Progenitor cell of endocrine pancreas (in vitro differentiated cells): ENCODE measurements at regions not wholly inside any gene's neighbourhood (a gene's known extent, or its start where the extent isn't known, plus 50 kb on each side); places are given as distances from the start of the nearest gene placed in this dataset.

Source experiments
- DNase-seq: peaks from one replicate; pipeline ENCODE4 v3.0.0; 2021; ENCODE audit warnings: low spot score; ENCODE audit not compliant: unreplicated experiment
- H3K27ac Mint-ChIP-seq: 2 replicates; pipeline ENCODE4 v1.8.0; 2021; ENCODE audit warnings: mild to moderate bottlenecking, moderate library complexity, mixed read lengths
- H3K27me3 Mint-ChIP-seq: 2 replicates; pipeline ENCODE4 v1.8.0; 2021; ENCODE audit warnings: mixed read lengths
- H3K36me3 Mint-ChIP-seq: 2 replicates; pipeline ENCODE4 v1.8.0; 2022; ENCODE audit warnings: mixed read lengths; ENCODE audit not compliant: insufficient read depth
- H3K4me1 Mint-ChIP-seq: 2 replicates; pipeline ENCODE4 v1.8.0; 2021; ENCODE audit warnings: low read depth, mixed read lengths
- H3K4me3 Mint-ChIP-seq: 2 replicates; pipeline ENCODE4 v1.8.0; 2021; ENCODE audit warnings: low read depth, mild to moderate bottlenecking, moderate library complexity, mixed read lengths
- H3K9me3 Mint-ChIP-seq: 2 replicates; pipeline ENCODE4 v1.8.0; 2021; ENCODE audit warnings: low read depth, mixed read lengths
- CTCF ChIP-seq: fragments of 200-600 bp; sonication (generic); IDR thresholded peaks from one replicate; pipeline ENCODE4 v1.5.0; 2021; ENCODE audit warnings: antibody characterized with exemption, mild to moderate bottlenecking; ENCODE audit not compliant: unreplicated experiment

- Mint-ChIP-seq H3K9me3 (peaks cover 4% of the 10 kb centered on the region), H3K4me1 (no peaks in the 10 kb centered on the region), H3K36me3 (no peaks in the 10 kb centered on the region), H3K4me3 (no peak overlapping the region), H3K27ac (no peak overlapping the region), H3K27me3 (peaks cover 11% of the 10 kb centered on the region)
- TF ChIP-seq CTCF, result no peak
- DNase-seq, result no peak
These were observed 87.1 kb upstream of the CPEB4 start for GRCh38 chr5:173801006-173801405.

DNA sequence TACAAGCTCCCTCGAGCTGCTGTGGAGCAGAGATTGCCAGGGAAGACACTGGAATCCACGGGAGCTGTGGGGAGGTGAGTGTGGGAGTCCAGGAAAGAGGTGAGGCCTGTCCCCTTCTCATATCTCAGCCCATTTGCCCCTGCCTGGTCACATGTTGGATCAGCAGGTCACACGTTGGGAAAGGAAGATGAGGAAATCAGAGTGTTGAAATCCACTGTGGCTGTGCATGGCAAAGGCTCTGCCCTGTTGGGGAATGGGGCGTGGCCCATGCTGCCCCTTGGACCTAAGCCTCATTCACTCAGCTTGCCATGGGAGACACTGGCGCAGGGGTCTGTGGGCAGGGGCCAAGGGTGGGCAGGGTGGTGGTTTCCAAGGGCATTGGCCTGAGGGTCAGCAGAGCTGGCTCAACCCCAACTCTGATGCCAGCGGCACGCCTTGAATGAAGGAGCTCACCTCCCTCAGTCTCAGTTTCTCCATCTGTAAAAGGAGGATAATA lies 85.4 kb upstream of the CPEB4 start:
- Mint-ChIP-seq H3K36me3 (no peaks in the 10 kb centered on the region), H3K27ac (no peak overlapping the region), H3K4me1 (no peaks in the 10 kb centered on the region), H3K9me3 (peaks cover 4% of the 10 kb centered on the region), H3K4me3 (no peak overlapping the region), H3K27me3 (peaks cover 11% of the 10 kb centered on the region)
- TF ChIP-seq CTCF, result no peak
- no peak for DNase-seq

DNA sequence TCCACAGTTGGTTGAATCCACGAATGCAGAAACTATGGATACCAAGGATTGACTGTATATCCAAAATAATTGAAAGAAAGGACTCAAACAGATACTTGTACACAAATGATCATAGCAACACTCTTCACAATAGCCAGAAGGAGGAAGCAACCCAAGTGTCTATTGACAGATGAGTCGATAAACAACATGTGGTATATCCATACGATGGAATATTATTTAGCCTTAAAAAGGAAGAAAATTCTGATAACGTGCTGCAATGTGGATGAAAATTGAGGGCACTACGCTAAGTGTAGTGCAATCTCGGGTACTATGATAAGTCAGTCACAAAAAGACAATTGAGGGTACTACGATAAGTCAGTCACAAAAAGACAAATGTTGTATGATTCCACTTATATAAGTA lies 83.6 kb upstream of the CPEB4 start:
- peaks cover 4% of the 10 kb centered on the region for H3K9me3 Mint-ChIP-seq
- TF ChIP-seq CTCF, result no peak
- no peaks in the 10 kb centered on the region for H3K36me3 Mint-ChIP-seq
- H3K4me3 Mint-ChIP-seq, result no peak overlapping the region
- H3K27me3 Mint-ChIP-seq, result peaks cover 4% of the 10 kb centered on the region
- no peaks in the 10 kb centered on the region for H3K4me1 Mint-ChIP-seq
- no peak for DNase-seq
- H3K27ac Mint-ChIP-seq, result no peak overlapping the region

- Mint-ChIP-seq H3K27ac (no peak overlapping the region), H3K27me3 (no peaks in the 10 kb centered on the region), H3K4me3 (no peak overlapping the region), H3K4me1 (no peaks in the 10 kb centered on the region), H3K36me3 (no peaks in the 10 kb centered on the region), H3K9me3 (peaks cover 13% of the 10 kb centered on the region)
- DNase-seq, result no peak
- TF ChIP-seq CTCF, result no peak
These were observed 81.7 kb upstream of the CPEB4 start for GRCh38 chr5:173806270-173807035.

DNA sequence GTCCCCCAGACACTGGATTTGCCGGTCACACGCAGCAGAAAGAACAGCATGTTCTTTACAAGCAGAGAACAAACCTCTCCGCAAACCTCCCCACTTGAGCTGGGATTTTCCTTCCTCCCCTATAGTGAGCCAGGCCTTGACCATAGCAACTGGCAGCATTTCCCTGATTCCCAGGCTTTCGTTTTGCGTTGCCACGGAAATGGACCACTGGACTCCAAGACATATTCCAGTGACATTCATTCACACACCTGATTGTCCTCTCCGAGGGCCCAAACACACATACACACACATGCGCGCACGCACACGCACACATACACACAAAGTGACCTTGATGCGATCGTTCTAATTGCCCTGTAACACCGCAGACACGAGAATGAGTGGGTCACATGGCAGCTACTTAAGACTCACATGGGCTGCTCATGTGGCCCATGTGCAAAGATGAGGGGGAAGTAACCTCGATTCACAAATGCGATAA lies 80.9 kb upstream of the CPEB4 start:
- Mint-ChIP-seq H3K4me1 (no peaks in the 10 kb centered on the region), H3K27ac (no peak overlapping the region), H3K4me3 (no peak overlapping the region), H3K36me3 (no peaks in the 10 kb centered on the region), H3K9me3 (peaks cover 13% of the 10 kb centered on the region), H3K27me3 (no peaks in the 10 kb centered on the region)
- DNase-seq, result no peak
- no peak for TF ChIP-seq CTCF
